GM21529 (cell line): ENCODE measurements at regions not wholly inside any gene's neighbourhood (a gene's known extent, or its start where the extent isn't known, plus 50 kb on each side); places are given as distances from the start of the nearest gene placed in this dataset.

Source experiments
- ATAC-seq: cut with Tn5 transposase; IDR thresholded peaks from one replicate; pipeline ENCODE4 v1.9.1; 2021; ENCODE audit not compliant: unreplicated experiment

GRCh38 chr15:94535298-94536048 lies 304.1 kb downstream of the MCTP2 start:
- ATAC-seq, result no peak

GRCh38 chr15:94536549-94536948 lies 305.2 kb downstream of the MCTP2 start:
- ATAC-seq, result no peak

GRCh38 chr15:94538280-94538679 lies 306.9 kb downstream of the MCTP2 start:
- no peak for ATAC-seq

- no peak for ATAC-seq
Measured at GRCh38 chr15:94542391-94542790, 311.0 kb downstream of the MCTP2 start.

GRCh38 chr15:94546808-94547207 lies 315.4 kb downstream of the MCTP2 start:
- no peak for ATAC-seq

- ATAC-seq, result no peak
Measured at GRCh38 chr15:94547711-94548110, 316.4 kb downstream of the MCTP2 start.

- ATAC-seq, result no peak
Measured at GRCh38 chr15:94555841-94556519, 324.6 kb downstream of the MCTP2 start.

- ATAC-seq, result no peak
Measured at GRCh38 chr15:94561036-94561689, 329.8 kb downstream of the MCTP2 start.

- no peak for ATAC-seq
Measured at GRCh38 chr15:94563456-94563855, 332.1 kb downstream of the MCTP2 start.

GRCh38 chr15:94576889-94577533 lies 345.6 kb downstream of the MCTP2 start:
- ATAC-seq, result peak; percentile 75

GRCh38 chr15:94579286-94579685 lies 347.9 kb downstream of the MCTP2 start:
- ATAC-seq, result no peak

GRCh38 chr15:94580211-94580885 lies 349.0 kb downstream of the MCTP2 start:
- ATAC-seq, result no peak

- ATAC-seq, result peak; percentile 51
Measured at GRCh38 chr15:94582368-94582767, 351.0 kb downstream of the MCTP2 start.

- ATAC-seq, result peak; percentile 74
Measured at GRCh38 chr15:94584833-94585244, 353.5 kb downstream of the MCTP2 start.

- peak; percentile 63 for ATAC-seq
Measured at GRCh38 chr15:94586099-94586498, 354.7 kb downstream of the MCTP2 start.

GRCh38 chr15:94587113-94587512 lies 355.8 kb downstream of the MCTP2 start:
- ATAC-seq, result no peak

- no peak for ATAC-seq
Measured at GRCh38 chr15:94588993-94589392, 357.6 kb downstream of the MCTP2 start.

GRCh38 chr15:94592495-94592894 lies 361.1 kb downstream of the MCTP2 start:
- ATAC-seq, result no peak

- ATAC-seq, result no peak
Measured at GRCh38 chr15:94596707-94597106, 365.3 kb downstream of the MCTP2 start.

- no peak for ATAC-seq
Measured at GRCh38 chr15:94600505-94600904, 369.1 kb downstream of the MCTP2 start.
